IMR-90 (cell line): ENCODE measurements at regions not wholly inside any gene's neighbourhood (a gene's known extent, or its start where the extent isn't known, plus 50 kb on each side); places are given as distances from the start of the nearest gene placed in this dataset.
"Not testable (repeated sequence)": the region's sequence is repeated elsewhere in the genome, so short reads cannot be mapped to it uniquely, and the experiment has no call there.

Source experiments
- ATAC-seq: fragments of 200-7000 bp; cut with Tn5 transposase; 2 replicates; pipeline ENCODE4 v1.9.1; 2020; ENCODE audit warnings: low read depth, mild to moderate bottlenecking, moderate library complexity
- BruUV-seq: library from RNA; stranded (reverse); fragments of 400-500 nt; replicated peaks from 2 replicates; lab custom pipeline; 2021; lab: Mats Ljungman, UMichigan
- CTCF ChIA-PET: fragments of 300-600 bp; formaldehyde crosslinking; extraction: SDS; loops from one replicate; lab custom pipeline; 2021; ENCODE audit warnings: antibody characterized with exemption; lab: Yijun Ruan, JAX
- POLR2A ChIA-PET: fragments of 300-600 bp; sonication (Branson Sonifier 250); formaldehyde crosslinking; loops from one replicate; lab custom pipeline; 2022; ENCODE audit warnings: antibody characterized with exemption; ENCODE audit not compliant: unreplicated experiment; lab: Charles Lee
- DNase-seq: peaks from one replicate; pipeline ENCODE4 v3.0.0; 2013
- H2AFZ ChIP-seq: replicated peaks from 2 replicates; pipeline ENCODE3; 2013; ENCODE audit warnings: low read length, mild to moderate bottlenecking; ENCODE audit not compliant: poor library complexity
- H2AK5ac ChIP-seq: 2 replicates; pipeline ENCODE4 v1.6.1; 2013; ENCODE audit warnings: low read depth, low read length, inconsistent platforms
- H2AK9ac ChIP-seq: replicated peaks from 2 replicates; pipeline ENCODE3; 2013; ENCODE audit warnings: mild to moderate bottlenecking, low read depth, low read length, moderate library complexity; ENCODE audit not compliant: poor library complexity
- H2BK120ac ChIP-seq: 2 replicates; pipeline ENCODE4 v1.6.1; 2013; ENCODE audit warnings: low read depth, low read length, inconsistent platforms
- H2BK15ac ChIP-seq: 3 replicates; pipeline ENCODE4 v1.6.1; 2013; ENCODE audit warnings: low read depth, low read length, inconsistent platforms
- H2BK20ac ChIP-seq: 2 replicates; pipeline ENCODE4 v1.6.1; 2013; ENCODE audit warnings: low read depth, mild to moderate bottlenecking, inconsistent platforms, low read length, moderate library complexity
- H2BK5ac ChIP-seq: 2 replicates; pipeline ENCODE4 v1.6.1; 2013; ENCODE audit warnings: mild to moderate bottlenecking, low read depth, low read length, inconsistent platforms; ENCODE audit not compliant: poor library complexity, severe bottlenecking
- H3K14ac ChIP-seq: replicated peaks from 2 replicates; pipeline ENCODE4 v1.6.1; 2013; ENCODE audit warnings: low read depth, low read length, inconsistent platforms
- H3K18ac ChIP-seq: 2 replicates; pipeline ENCODE4 v1.6.1; 2013; ENCODE audit warnings: low read depth, low read length, control low read depth
- H3K23ac ChIP-seq: 2 replicates; pipeline ENCODE4 v1.6.1; 2013; ENCODE audit warnings: low read depth, low read length, inconsistent platforms
- H3K27ac ChIP-seq: 2 replicates; pipeline ENCODE4 v1.5.1; 2013; ENCODE audit warnings: mild to moderate bottlenecking, control low read depth, low read length; ENCODE audit not compliant: insufficient read depth
- H3K27me3 ChIP-seq: 2 replicates; pipeline ENCODE4 v1.6.1; 2013; ENCODE audit warnings: low read length; ENCODE audit not compliant: control insufficient read depth, insufficient read depth
- H3K36me3 ChIP-seq: 2 replicates; pipeline ENCODE4 v1.6.1; 2013; ENCODE audit warnings: low read length, mixed read lengths; ENCODE audit not compliant: control insufficient read depth, insufficient read depth
- H3K4ac ChIP-seq: 2 replicates; pipeline ENCODE4 v1.6.1; 2013; ENCODE audit warnings: low read depth, low read length, inconsistent platforms
- H3K4me1 ChIP-seq: 2 replicates; pipeline ENCODE4 v1.6.1; 2013; ENCODE audit warnings: low read length, mixed read lengths; ENCODE audit not compliant: control insufficient read depth, insufficient read depth
- H3K4me2 ChIP-seq: 2 replicates; pipeline ENCODE4 v1.6.1; 2013; ENCODE audit warnings: low read depth, mild to moderate bottlenecking, control low read depth, low read length, moderate library complexity
- H3K4me3 ChIP-seq: 2 replicates; pipeline ENCODE4 v1.5.1; 2013; ENCODE audit warnings: low read depth, mild to moderate bottlenecking, control low read depth, low read length, moderate library complexity; ENCODE audit not compliant: insufficient read depth
- H3K56ac ChIP-seq: 2 replicates; pipeline ENCODE4 v1.6.1; 2013; ENCODE audit warnings: low read length, inconsistent platforms; ENCODE audit not compliant: insufficient read depth; ENCODE audit errors: extremely low read depth
- H3K79me1 ChIP-seq, 2 experiments: 2 replicates each; pipeline ENCODE4 v1.6.1; 2013; ENCODE audit warnings: low read length in 2 of 2, inconsistent platforms in 1 of 2, low read depth in 1 of 2
- H3K9ac ChIP-seq: 2 replicates; pipeline ENCODE4 v1.6.1; 2013; ENCODE audit warnings: low read depth, low read length, control low read depth
- H3K9me1 ChIP-seq: 2 replicates; pipeline ENCODE4 v1.6.1; 2013; ENCODE audit warnings: low read length, inconsistent platforms; ENCODE audit not compliant: insufficient read depth
- H3K9me3 ChIP-seq: 2 replicates; pipeline ENCODE4 v1.6.1; 2013; ENCODE audit warnings: low read length; ENCODE audit not compliant: control insufficient read depth, insufficient read depth
- H4K20me1 ChIP-seq: 2 replicates; pipeline ENCODE4 v1.6.1; 2013; ENCODE audit warnings: low read length, inconsistent platforms; ENCODE audit not compliant: insufficient read depth
- H4K5ac ChIP-seq: 2 replicates; pipeline ENCODE4 v1.6.1; 2013; ENCODE audit warnings: mild to moderate bottlenecking, low read depth, low read length, control low read depth
- H4K8ac ChIP-seq, 2 experiments: 2 replicates each; pipeline ENCODE4 v1.6.1; 2013; ENCODE audit warnings: low read depth in 2 of 2, low read length in 2 of 2, control low read depth in 1 of 2, inconsistent platforms in 1 of 2
- H4K91ac ChIP-seq: 2 replicates; pipeline ENCODE4 v1.6.1; 2013; ENCODE audit warnings: low read depth, low read length, inconsistent platforms; ENCODE audit not compliant: insufficient read depth
- WGBS, 2 experiments: methylation state at CpG; one replicate each; pipeline versions ENCODE4 v1.1.5 to v1.1.7; 2013; ENCODE audit warnings: missing lambda C conversion rate in 2 of 2; ENCODE audit not compliant: insufficient read length in 1 of 2; ENCODE audit errors: extremely low coverage in 2 of 2; 5-methylcytosine and 5-hydroxymethylcytosine counted together
- dilution Hi-C: fragments of 300-500 bp; cut with HindIII; formaldehyde crosslinking; loops from one replicate; pipeline ENCODE4 v1.14.3; 2018; ENCODE audit warnings: low sequenced_read_pairs; ENCODE audit not compliant: unreplicated experiment
- in situ Hi-C: fragments of 300-500 bp; cut with MboI; formaldehyde crosslinking; loops from 3 replicates; pipeline ENCODE4 v1.14.3; 2019; ENCODE audit warnings: low sequenced_read_pairs, inconsistent platforms, mixed read lengths
- intact Hi-C: fragments of 100-400 bp; cut with micrococcal nuclease; formaldehyde crosslinking; loops from 2 replicates; pipeline ENCODE4 v1.10.0; 2022

GRCh38 chr7:103199191-103199590 is 50.3 kb upstream of the NAPEPLD start:
- H3K56ac ChIP-seq, H2BK120ac ChIP-seq, H2AK5ac ChIP-seq, H2BK20ac ChIP-seq, H3K79me1 ChIP-seq, H3K23ac ChIP-seq, H4K5ac ChIP-seq, H3K4me1 ChIP-seq, dilution Hi-C loops, H2AK9ac ChIP-seq, H3K27ac ChIP-seq, H4K20me1 ChIP-seq, BruUV-seq, H3K9me1 ChIP-seq, ATAC-seq, POLR2A ChIA-PET, H3K18ac ChIP-seq, H2BK15ac ChIP-seq, H3K27me3 ChIP-seq, H3K14ac ChIP-seq, H2BK5ac ChIP-seq, H3K9ac ChIP-seq, CTCF ChIA-PET, in situ Hi-C loops, H2AFZ ChIP-seq, intact Hi-C loops, H3K36me3 ChIP-seq, H3K4me3 ChIP-seq, H4K91ac ChIP-seq, H3K4ac ChIP-seq, H3K9me3 ChIP-seq, H4K8ac ChIP-seq, H3K4me2 ChIP-seq: not testable (repeated sequence)
- 100% methylated on average over 1 of the region's 3 CpGs; no CpG with 5 or more reads in 1 of the 2 experiments for WGBS, 2 experiments
- DNase-seq, result peak; percentile 38
